ENCODE measurements at regions not wholly inside any gene's neighbourhood (a gene's known extent, or its start where the extent isn't known, plus 50 kb on each side); places are given as distances from the start of the nearest gene placed in this dataset.

DNA sequence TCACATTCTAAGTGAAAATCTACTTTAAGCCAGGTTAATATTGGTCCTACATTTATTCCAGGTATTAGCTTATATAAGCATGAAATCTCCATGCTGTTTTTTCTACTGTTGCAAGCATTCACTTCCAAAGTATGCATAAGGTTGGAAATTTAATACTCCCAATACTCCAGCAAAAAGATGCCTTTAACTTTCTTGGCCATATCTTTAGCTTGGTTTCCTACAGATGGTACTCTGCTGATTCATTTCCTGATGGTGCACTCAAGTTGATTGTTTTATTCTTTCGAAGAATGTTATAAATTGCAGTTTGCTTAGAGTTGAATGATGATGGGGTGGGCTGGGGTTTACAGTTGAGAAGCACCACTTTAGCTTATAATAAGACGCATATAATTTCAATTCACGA lies 330.2 kb downstream of the PTTG2 start:
- TF ChIP-seq, protein P1, sequence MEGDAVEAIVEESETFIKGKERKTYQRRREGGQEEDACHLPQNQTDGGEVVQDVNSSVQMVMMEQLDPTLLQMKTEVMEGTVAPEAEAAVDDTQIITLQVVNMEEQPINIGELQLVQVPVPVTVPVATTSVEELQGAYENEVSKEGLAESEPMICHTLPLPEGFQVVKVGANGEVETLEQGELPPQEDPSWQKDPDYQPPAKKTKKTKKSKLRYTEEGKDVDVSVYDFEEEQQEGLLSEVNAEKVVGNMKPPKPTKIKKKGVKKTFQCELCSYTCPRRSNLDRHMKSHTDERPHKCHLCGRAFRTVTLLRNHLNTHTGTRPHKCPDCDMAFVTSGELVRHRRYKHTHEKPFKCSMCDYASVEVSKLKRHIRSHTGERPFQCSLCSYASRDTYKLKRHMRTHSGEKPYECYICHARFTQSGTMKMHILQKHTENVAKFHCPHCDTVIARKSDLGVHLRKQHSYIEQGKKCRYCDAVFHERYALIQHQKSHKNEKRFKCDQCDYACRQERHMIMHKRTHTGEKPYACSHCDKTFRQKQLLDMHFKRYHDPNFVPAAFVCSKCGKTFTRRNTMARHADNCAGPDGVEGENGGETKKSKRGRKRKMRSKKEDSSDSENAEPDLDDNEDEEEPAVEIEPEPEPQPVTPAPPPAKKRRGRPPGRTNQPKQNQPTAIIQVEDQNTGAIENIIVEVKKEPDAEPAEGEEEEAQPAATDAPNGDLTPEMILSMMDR (IDR thresholded peaks at IDR 0.05; ENCODE audit: low read depth, low read length), result no peak
- no peak overlapping the region for H3K4me3 ChIP-seq (replicated peaks in 1 of 2; ENCODE audit: low read depth in 2 of 2, low read length in 2 of 2)
- peak; percentile 70 to 76 for DNase-seq (ENCODE audit: low read depth in 2 of 2)

DNA sequence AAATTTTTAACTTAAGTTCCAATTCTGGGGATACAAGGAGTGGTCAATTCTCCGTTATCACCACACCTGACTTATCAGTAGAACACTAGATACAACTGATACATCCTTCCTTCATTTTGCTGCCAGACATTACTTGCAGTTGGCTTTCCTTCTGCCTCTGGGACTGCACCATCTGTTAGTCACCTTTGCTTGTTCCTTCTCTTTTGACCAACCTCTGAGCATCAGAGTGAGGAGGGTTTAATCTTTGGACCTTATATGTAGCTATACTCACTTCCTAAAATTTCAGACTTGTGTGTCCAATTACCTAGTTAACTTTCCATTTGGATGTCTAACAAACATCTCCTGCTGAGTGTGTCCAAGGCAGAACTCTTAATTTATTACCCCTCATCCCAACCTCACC lies 330.7 kb downstream of the PTTG2 start:
- TF ChIP-seq, protein P1 (IDR thresholded peaks at IDR 0.05; ENCODE audit: low read depth, low read length), result no peak
- no peak for DNase-seq (ENCODE audit: low read depth in 2 of 2)

DNA sequence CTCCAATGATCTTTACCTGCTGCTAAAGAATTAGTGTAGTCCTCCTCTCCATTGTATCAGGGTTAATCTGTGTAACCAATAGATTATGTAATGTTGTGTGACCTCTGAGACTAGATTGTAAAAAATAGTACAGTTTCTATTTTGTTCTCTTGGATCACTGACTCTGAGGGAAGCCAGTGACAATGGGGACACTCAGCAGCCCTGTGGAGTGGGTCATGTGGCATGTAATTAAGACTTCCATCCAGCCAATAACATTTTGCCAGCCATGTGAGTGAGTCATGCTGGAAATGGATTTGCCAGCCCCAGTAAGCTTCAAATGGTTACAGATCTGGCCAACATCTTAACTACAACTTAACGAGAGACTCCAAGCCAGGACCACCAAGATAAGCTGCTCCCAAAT lies 332.3 kb downstream of the PTTG2 start:
- no peak for DNase-seq (ENCODE audit: low read depth in 2 of 2)
- H3K4me3 ChIP-seq (replicated peaks in 1 of 2; ENCODE audit: low read depth in 2 of 2, low read length in 2 of 2), result no peak overlapping the region
- TF ChIP-seq, protein P1 (IDR thresholded peaks at IDR 0.05; ENCODE audit: low read depth, low read length), result no peak

More for the DNA sequence above, 330.7 kb downstream of the PTTG2 start:
- no peak overlapping the region for H3K4me3 ChIP-seq (replicated peaks in 1 of 2; ENCODE audit: low read depth in 2 of 2, low read length in 2 of 2)

DNA sequence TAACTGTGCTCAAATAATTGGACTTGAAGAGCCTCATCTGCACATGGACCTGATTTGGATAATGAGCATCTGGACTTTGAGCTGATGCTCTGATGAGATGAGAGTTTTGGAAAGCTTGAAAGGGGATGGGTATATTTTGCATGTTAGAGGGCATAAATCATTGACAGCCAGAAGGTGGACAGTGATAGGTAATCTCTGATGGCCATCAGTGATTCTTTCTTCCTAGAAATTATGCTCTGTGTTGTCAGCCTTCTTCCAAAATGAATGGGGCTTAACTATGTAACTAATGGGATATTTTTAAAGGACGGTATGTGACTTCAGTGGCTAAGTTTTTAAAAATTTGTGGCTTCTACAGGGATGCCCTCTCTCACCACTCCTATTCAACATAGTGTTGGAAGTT lies 334.0 kb downstream of the PTTG2 start:
- no peak overlapping the region for H3K4me3 ChIP-seq (replicated peaks in 1 of 2; ENCODE audit: low read depth in 2 of 2, low read length in 2 of 2)
- DNase-seq (ENCODE audit: low read depth in 2 of 2), result no peak
- TF ChIP-seq, protein P1 (IDR thresholded peaks at IDR 0.05; ENCODE audit: low read depth, low read length), result no peak

DNA sequence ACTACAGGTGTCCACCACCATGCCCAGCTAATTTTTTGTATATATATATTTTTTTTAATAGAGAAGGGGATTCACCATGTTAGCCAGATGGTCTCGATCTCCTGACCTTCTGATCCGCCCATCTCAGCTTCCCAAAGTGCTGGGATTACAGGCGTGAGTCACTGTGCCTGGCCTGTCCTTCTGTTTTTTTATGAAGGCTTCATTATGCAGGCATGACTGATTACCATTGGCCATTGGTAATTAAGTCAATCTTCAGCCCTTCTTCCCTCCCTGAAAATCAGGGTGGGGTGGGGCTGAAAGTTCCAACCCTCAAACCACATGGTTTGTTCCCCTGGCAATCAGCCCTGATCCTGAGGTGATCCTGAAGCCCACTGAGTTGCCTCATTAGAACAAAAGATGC lies 336.9 kb downstream of the PTTG2 start:
- TF ChIP-seq, protein P1 (IDR thresholded peaks at IDR 0.05; ENCODE audit: low read depth, low read length), result no peak
- H3K4me3 ChIP-seq (replicated peaks in 1 of 2; ENCODE audit: low read depth in 2 of 2, low read length in 2 of 2), result no peak overlapping the region
- DNase-seq (ENCODE audit: low read depth in 2 of 2), result no peak

DNA sequence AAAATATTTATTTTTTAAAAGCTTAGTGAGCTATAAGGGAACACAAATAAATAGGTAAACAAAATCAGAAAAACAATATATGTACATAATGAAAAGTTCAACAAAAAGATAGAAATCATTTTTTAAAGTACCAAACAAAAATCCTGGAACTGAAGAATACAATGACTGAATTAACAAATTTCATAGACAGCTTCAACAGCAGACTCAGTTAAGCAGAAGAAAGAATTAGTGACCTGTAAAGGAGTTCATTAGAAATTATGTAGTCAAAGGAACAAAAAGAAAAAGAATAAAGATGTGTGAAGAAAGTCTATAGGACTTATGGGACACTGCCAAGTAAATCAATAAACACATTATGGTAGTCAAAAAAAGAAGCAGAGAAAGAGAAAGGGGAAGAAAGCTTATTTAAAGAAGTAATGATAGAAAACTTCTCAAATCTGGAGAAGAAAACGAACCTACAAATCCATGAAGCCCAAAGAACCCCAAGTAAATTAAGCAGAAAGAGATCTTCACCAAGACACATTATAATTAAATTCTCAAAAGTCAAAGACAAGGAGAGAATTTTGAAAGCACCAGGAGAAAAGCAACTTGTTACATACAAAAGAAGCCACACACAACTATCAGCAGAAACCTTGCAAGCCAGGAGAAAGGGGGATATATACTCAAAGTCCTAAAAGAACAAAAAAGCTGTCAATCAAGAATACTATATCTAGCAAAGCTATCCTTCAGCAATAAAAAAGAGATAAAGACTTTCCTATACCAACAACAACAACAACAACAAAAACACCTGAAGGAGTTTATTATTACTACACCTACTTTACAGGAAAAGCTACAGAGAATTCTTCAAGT lies 338.9 kb downstream of the PTTG2 start:
- TF ChIP-seq, protein P1 (IDR thresholded peaks at IDR 0.05; ENCODE audit: low read depth, low read length), result no peak
- DNase-seq (ENCODE audit: low read depth in 2 of 2), result no peak
- no peak overlapping the region for H3K4me3 ChIP-seq (replicated peaks in 1 of 2; ENCODE audit: low read depth in 2 of 2, low read length in 2 of 2)

All from cardiac fibroblast (primary cell).